Hepatocyte (in vitro differentiated cells): ENCODE measurements at regions not wholly inside any gene's neighbourhood (a gene's known extent, or its start where the extent isn't known, plus 50 kb on each side); places are given as distances from the start of the nearest gene placed in this dataset.

Source experiments
- DNase-seq: peaks from one replicate; pipeline ENCODE4 v3.0.0-alpha.2; 2016; ENCODE audit warnings: low spot score
- H2AFZ ChIP-seq: fragments of 200-600 bp; sonication (generic); 2 replicates; pipeline ENCODE4 v1.6.0; 2016; ENCODE audit warnings: antibody characterized with exemption, mild to moderate bottlenecking
- H3K27ac ChIP-seq: fragments of 200-600 bp; sonication (generic); 2 replicates; pipeline ENCODE4 v1.5.1; 2016; ENCODE audit warnings: mild to moderate bottlenecking
- H3K27me3 ChIP-seq: fragments of 200-600 bp; sonication (generic); 2 replicates; pipeline ENCODE4 v1.6.1; 2016
- H3K36me3 ChIP-seq: fragments of 200-600 bp; sonication (generic); replicated peaks from 2 replicates; pipeline ENCODE4 v1.5.1; 2016; ENCODE audit warnings: low read depth; ENCODE audit not compliant: insufficient read depth
- H3K4me1 ChIP-seq: fragments of 200-600 bp; sonication (generic); 2 replicates; pipeline ENCODE4 v1.5.1; 2016; ENCODE audit warnings: mild to moderate bottlenecking, moderate library complexity; ENCODE audit not compliant: insufficient read depth
- H3K4me2 ChIP-seq: fragments of 200-600 bp; sonication (generic); 2 replicates; pipeline ENCODE4 v1.6.0; 2016
- H3K4me3 ChIP-seq: fragments of 200-600 bp; sonication (generic); 2 replicates; pipeline ENCODE4 v1.5.1; 2016; ENCODE audit warnings: mild to moderate bottlenecking
- H3K79me2 ChIP-seq: fragments of 200-600 bp; sonication (generic); 2 replicates; pipeline ENCODE4 v1.6.0; 2017; ENCODE audit warnings: mild to moderate bottlenecking
- H3K9me2 ChIP-seq: fragments of 200-600 bp; sonication (generic); replicated peaks from 2 replicates; pipeline ENCODE4 v1.6.0; 2017; ENCODE audit warnings: mild to moderate bottlenecking; ENCODE audit not compliant: insufficient read depth
- H3K9me3 ChIP-seq: fragments of 200-600 bp; sonication (generic); 2 replicates; pipeline ENCODE4 v1.5.1; 2016; ENCODE audit warnings: low read depth, mild to moderate bottlenecking
- H4K20me1 ChIP-seq: fragments of 200-600 bp; sonication (generic); 2 replicates; pipeline ENCODE4 v1.6.0; 2016; ENCODE audit warnings: mild to moderate bottlenecking; ENCODE audit not compliant: insufficient read depth, poor library complexity, severe bottlenecking
- EZH2 ChIP-seq: fragments of 200-600 bp; sonication (generic); IDR thresholded peaks from 2 replicates; pipeline ENCODE4 v1.6.1; 2016; ENCODE audit warnings: antibody characterized with exemption, mild to moderate bottlenecking, borderline replicate concordance
- EZH2phosphoT487 ChIP-seq: fragments of 200-600 bp; sonication (generic); IDR thresholded peaks from one replicate; pipeline ENCODE4 v1.6.1; 2018; ENCODE audit warnings: antibody characterized with exemption, mild to moderate bottlenecking, low read depth, moderate library complexity; ENCODE audit not compliant: unreplicated experiment, severe bottlenecking
- WGBS: methylation state at CpG from one replicate; pipeline ENCODE4 v1.1.6; 2016; ENCODE audit warnings: low lambda C conversion rate; ENCODE audit errors: missing lambda C conversion rate; 5-methylcytosine and 5-hydroxymethylcytosine counted together
- TF ChIP-seq, protein P1 (sequence below): fragments of 200-600 bp; sonication (generic); IDR thresholded peaks from 2 replicates; pipeline ENCODE4 v1.5.1; 2016; ENCODE audit warnings: antibody characterized with exemption, mild to moderate bottlenecking; ENCODE audit not compliant: poor library complexity

- Histone ChIP-seq H3K9me3 (no peaks in the 10 kb centered on the region), H3K27me3 (no peaks in the 10 kb centered on the region), H3K4me2 (no peak overlapping the region), H3K36me3 (no peaks in the 10 kb centered on the region), H3K79me2 (no peaks in the 10 kb centered on the region), H3K4me1 (no peaks in the 10 kb centered on the region), H2AFZ (no peak overlapping the region), H3K9me2 (no peaks in the 10 kb centered on the region), H3K4me3 (no peak overlapping the region), H3K27ac (no peak overlapping the region), H4K20me1 (no peaks in the 10 kb centered on the region)
- no peak for DNase-seq
- TF ChIP-seq EZH2phosphoT487 (no peak), EZH2 (no peak)
- TF ChIP-seq, protein P1, sequence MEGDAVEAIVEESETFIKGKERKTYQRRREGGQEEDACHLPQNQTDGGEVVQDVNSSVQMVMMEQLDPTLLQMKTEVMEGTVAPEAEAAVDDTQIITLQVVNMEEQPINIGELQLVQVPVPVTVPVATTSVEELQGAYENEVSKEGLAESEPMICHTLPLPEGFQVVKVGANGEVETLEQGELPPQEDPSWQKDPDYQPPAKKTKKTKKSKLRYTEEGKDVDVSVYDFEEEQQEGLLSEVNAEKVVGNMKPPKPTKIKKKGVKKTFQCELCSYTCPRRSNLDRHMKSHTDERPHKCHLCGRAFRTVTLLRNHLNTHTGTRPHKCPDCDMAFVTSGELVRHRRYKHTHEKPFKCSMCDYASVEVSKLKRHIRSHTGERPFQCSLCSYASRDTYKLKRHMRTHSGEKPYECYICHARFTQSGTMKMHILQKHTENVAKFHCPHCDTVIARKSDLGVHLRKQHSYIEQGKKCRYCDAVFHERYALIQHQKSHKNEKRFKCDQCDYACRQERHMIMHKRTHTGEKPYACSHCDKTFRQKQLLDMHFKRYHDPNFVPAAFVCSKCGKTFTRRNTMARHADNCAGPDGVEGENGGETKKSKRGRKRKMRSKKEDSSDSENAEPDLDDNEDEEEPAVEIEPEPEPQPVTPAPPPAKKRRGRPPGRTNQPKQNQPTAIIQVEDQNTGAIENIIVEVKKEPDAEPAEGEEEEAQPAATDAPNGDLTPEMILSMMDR = no peak
- WGBS = 76% methylated on average over 2 of the region's 2 CpGs
Observed at GRCh38 chr3:182699550-182700170, 93.6 kb upstream of the ATP11B start.

DNA sequence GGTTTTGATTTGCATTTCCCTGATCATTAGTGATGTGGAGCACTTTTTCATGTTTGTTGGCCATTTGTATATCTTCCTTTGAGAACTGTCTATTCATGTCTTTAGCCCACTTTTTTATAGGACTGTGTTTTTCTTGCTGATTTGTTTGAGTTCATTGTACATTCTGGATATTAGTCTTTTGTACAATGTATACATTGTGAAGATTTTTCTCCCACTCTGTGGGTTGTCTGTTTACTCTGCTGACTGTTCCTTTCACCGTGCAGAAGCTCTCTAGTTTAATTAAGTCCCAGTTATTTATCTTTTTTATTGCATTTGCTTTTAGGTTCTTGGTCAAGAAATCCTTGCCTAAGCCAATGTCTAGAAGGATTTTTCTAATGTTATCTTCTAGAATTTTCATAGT lies 91.1 kb upstream of the ATP11B start:
- H3K9me3 ChIP-seq = no peaks in the 10 kb centered on the region
- no peaks in the 10 kb centered on the region for H3K79me2 ChIP-seq
- no peak overlapping the region for H3K4me2 ChIP-seq
- 35% methylated on average over 1 of the region's 1 CpG for WGBS
- H2AFZ ChIP-seq = no peak overlapping the region
- no peaks in the 10 kb centered on the region for H4K20me1 ChIP-seq
- TF ChIP-seq EZH2phosphoT487 = no peak
- TF ChIP-seq, protein P1 = no peak
- no peak for TF ChIP-seq EZH2
- H3K27ac ChIP-seq = no peak overlapping the region
- H3K27me3 ChIP-seq = no peaks in the 10 kb centered on the region
- H3K36me3 ChIP-seq = no peaks in the 10 kb centered on the region
- no peaks in the 10 kb centered on the region for H3K9me2 ChIP-seq
- DNase-seq = no peak
- no peak overlapping the region for H3K4me3 ChIP-seq
- no peaks in the 10 kb centered on the region for H3K4me1 ChIP-seq

DNA sequence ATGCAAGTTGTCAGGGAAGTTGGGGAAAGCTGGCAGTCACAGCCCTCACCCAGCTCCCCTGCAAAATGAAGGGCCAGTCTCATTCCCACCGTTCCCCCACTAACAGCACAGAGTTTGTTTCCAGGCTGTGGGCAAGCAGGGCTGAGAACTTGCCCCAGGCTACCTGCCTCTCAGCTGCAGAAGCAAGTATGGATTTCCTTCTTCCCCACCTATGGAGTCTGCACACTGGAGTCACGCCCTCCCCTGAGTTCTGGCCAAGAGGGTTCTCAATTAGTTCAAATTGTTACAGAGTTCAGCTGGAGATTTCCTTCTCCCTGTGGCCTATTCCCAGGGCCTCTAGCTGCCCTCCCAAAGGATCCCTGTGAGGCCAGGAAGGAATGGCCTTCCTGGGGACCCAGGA lies 90.1 kb upstream of the ATP11B start:
- no peak overlapping the region for H3K4me2 ChIP-seq
- H3K4me1 ChIP-seq = no peaks in the 10 kb centered on the region
- no peaks in the 10 kb centered on the region for H3K9me2 ChIP-seq
- H3K79me2 ChIP-seq = no peaks in the 10 kb centered on the region
- no peaks in the 10 kb centered on the region for H3K27me3 ChIP-seq
- H3K27ac ChIP-seq = no peak overlapping the region
- TF ChIP-seq EZH2 = no peak
- TF ChIP-seq, protein P1 = no peak
- no peak for TF ChIP-seq EZH2phosphoT487
- no peak overlapping the region for H2AFZ ChIP-seq
- no peak overlapping the region for H3K4me3 ChIP-seq
- no peak for DNase-seq
- 62% methylated on average over 2 of the region's 2 CpGs for WGBS
- no peaks in the 10 kb centered on the region for H3K36me3 ChIP-seq
- H3K9me3 ChIP-seq = no peaks in the 10 kb centered on the region
- H4K20me1 ChIP-seq = no peaks in the 10 kb centered on the region

GRCh38 chr3:182704926-182705325 lies 88.4 kb upstream of the ATP11B start:
- no peaks in the 10 kb centered on the region for H3K36me3 ChIP-seq
- H3K4me3 ChIP-seq = no peak overlapping the region
- no peaks in the 10 kb centered on the region for H3K27me3 ChIP-seq
- H3K4me2 ChIP-seq = no peak overlapping the region
- no peaks in the 10 kb centered on the region for H3K79me2 ChIP-seq
- TF ChIP-seq EZH2phosphoT487 = no peak
- TF ChIP-seq EZH2 = no peak
- TF ChIP-seq, protein P1 = no peak
- no peaks in the 10 kb centered on the region for H3K4me1 ChIP-seq
- H4K20me1 ChIP-seq = no peaks in the 10 kb centered on the region
- no peak overlapping the region for H3K27ac ChIP-seq
- WGBS = 53% methylated on average over 4 of the region's 4 CpGs
- H3K9me2 ChIP-seq = no peaks in the 10 kb centered on the region
- no peak overlapping the region for H2AFZ ChIP-seq
- no peaks in the 10 kb centered on the region for H3K9me3 ChIP-seq
- no peak for DNase-seq
